Stromal cell of bone marrow (primary cell): ENCODE measurements at regions not wholly inside any gene's neighbourhood (a gene's known extent, or its start where the extent isn't known, plus 50 kb on each side); places are given as distances from the start of the nearest gene placed in this dataset.

Experiments used
- DNase-seq: peaks from one replicate; pipeline ENCODE4 v3.0.0-alpha.2; 2012; ENCODE audit warnings: low read depth

DNA sequence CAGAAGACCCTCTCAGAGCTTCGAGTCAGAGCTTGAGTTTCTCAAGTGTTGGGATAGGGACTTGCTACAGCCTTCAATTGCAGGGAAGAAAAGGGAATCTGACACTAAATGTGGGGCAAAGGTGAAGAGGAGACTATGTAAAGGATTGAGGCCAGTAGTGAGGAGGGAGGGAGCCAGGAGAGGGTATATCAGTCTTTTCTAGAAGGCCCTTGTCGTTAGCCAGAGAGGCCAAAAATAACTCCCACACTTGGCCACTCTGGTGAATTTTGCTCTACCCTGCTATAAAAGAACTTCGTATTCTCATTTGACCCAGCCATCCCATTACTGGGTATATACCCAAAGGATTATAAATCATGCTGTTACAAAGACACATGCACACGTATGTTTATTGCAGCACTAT, 162.0 kb downstream of the MDFIC start:
- DNase-seq = no peak

GRCh38 chr7:115081772-115082171, 159.9 kb downstream of the MDFIC start:
- no peak for DNase-seq

DNA sequence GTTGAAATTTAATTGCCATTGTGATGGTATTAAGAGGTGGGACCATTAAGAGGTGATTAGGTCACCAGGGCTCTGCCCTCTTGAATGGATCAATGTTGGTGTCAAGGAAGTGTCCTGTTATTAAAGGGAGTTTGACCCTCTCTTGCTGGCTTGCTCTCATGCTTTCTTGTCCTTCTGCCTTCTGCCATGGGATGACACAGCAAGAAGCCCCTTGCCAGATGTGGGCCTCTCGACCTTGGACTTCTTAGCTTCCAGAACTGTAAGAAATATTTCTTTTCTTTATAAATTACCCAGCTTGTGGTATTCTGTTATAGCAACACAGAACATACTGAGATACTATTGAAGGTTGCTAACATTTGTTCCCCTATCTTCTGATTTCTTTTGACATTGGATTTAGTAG, 157.0 kb downstream of the MDFIC start:
- no peak for DNase-seq

GRCh38 chr7:115078386-115078785, 156.5 kb downstream of the MDFIC start:
- no peak for DNase-seq

- DNase-seq = no peak
Measured at GRCh38 chr7:115070311-115070710, 148.4 kb downstream of the MDFIC start.
